Heart right ventricle (tissue), 16 donors: ENCODE measurements at regions not wholly inside any gene's neighbourhood (a gene's known extent, or its start where the extent isn't known, plus 50 kb on each side); places are given as distances from the start of the nearest gene placed in this dataset.

Experiments
- ATAC-seq, 8 donors: fragments of 200-7000 bp; cut with Tn5 transposase; one replicate each; pipeline ENCODE4 v1.9.1; 2020; ENCODE audit warnings: mild to moderate bottlenecking in 8 of 8, moderate library complexity in 8 of 8, moderate number of reproducible peaks in 1 of 8
- DNase-seq, 2 donors: peaks; one replicate each; pipeline ENCODE4 v3.0.0-alpha.2; 2020
- H3K27ac ChIP-seq, 10 donors: fragments of 200-600 bp; sonication (generic) in 2 of 10; one replicate each; pipeline versions ENCODE4 v1.5.0 to v1.8.0; 2020 to 2022; ENCODE audit warnings: mild to moderate bottlenecking in 3 of 10
- H3K27me3 ChIP-seq, 7 donors: fragments of 200-600 bp; one replicate each; pipeline ENCODE4 v1.8.0; 2021 to 2022; ENCODE audit warnings: mild to moderate bottlenecking in 2 of 7
- H3K36me3 ChIP-seq, 9 donors: fragments of 200-600 bp; sonication (generic) in 1 of 9; one replicate each; pipeline versions ENCODE4 v1.5.0 to v1.8.0; 2020 to 2022; ENCODE audit warnings: mild to moderate bottlenecking in 2 of 9
- H3K4me1 ChIP-seq, 9 donors: fragments of 200-600 bp; sonication (generic) in 1 of 9; one replicate each; pipeline versions ENCODE4 v1.5.0 to v1.8.0; 2020 to 2022; ENCODE audit warnings: mild to moderate bottlenecking in 4 of 9
- H3K4me3 ChIP-seq, 10 donors: fragments of 200-600 bp; sonication (generic) in 2 of 10; one replicate each; pipeline versions ENCODE4 v1.5.0 to v1.8.0; 2020 to 2022; ENCODE audit warnings: mild to moderate bottlenecking in 7 of 10, moderate library complexity in 2 of 10
- H3K9me3 ChIP-seq, 11 donors: fragments of 200-600 bp in 10 of 11; sonication (generic) in 2 of 11; one replicate each; pipeline versions ENCODE4 v1.5.0 to v1.8.0; 2013 to 2022; ENCODE audit warnings: mild to moderate bottlenecking in 2 of 11, control low read depth in 1 of 11, moderate library complexity in 1 of 11
- WGBS, 2 donors: extraction: QIAGEN DNeasy Blood & Tissue Kit; methylation state at CpG; one replicate each; pipeline ENCODE4 v1.1.7; 2013; ENCODE audit warnings: inconsistent platforms in 1 of 2; 5-methylcytosine and 5-hydroxymethylcytosine counted together
- intact Hi-C, 10 donors: fragments of 100-400 bp; cut with DNase I; formaldehyde crosslinking; loops; one replicate each; pipeline versions ENCODE4 v1.11.1 to v1.14.2; 2022
- TF ChIP-seq, protein P1 (sequence below), 9 donors: fragments of 200-600 bp; sonication (generic) in 2 of 9; IDR thresholded peaks; one replicate each; pipeline versions ENCODE4 v1.5.0 to v1.8.0; 2021 to 2022; ENCODE audit warnings: antibody characterized with exemption in 9 of 9, mild to moderate bottlenecking in 5 of 9, moderate library complexity in 1 of 9
- donor health status: Arrhythmogenic right ventricular cardiomyopathy.
- donor health status: ischemic (EF 13 %, LVEDD 7.1; RV severe dilation, severe dysfunction).
- donor health status: healthy with polysubstance abuse.
- donor health status: DM: no; HTN: yes; CAD: no.
- donor health status: DM: no; HTN: no; CAD: no.
- donor health status: ischemic (EF 25% LVEDD 6.9; RV normal size, moderate dysfunction).
- donor health status: ischemic (EF 25% LVEDD 5.7; RV mildly dilated, moderate dysfunction).
- donor health status: healthy.
- donor health status: DM: yes; HTN: yes; CAD: no.
- donor health status: Ischemic cardiomyopathy.
- donor health status: ischemic (EF 35%, LVEDD 5.7; RV mildly dilated, moderate dysfunction).
- donor health status: nonischemic (EF 11% LVEDD 7.7; RV severe dilation, severe dysfunction).
- donor health status: DM: yes; HTN: yes; CAD: no.
- donor health status: PGD.
- donor health status: ischemic (EF 29% LVEDD 5.4; RV normal size, mild dysfunction).
- donor health status: nonischemic (EF 23%, LVEDD 6.1; RV moderate dilation, normal function).

GRCh38 chr1:60982539-60982938 lies 99.8 kb upstream of the NFIA start:
- Histone ChIP-seq H3K27me3 (no peaks in the 10 kb centered on the region), H3K27ac (peak overlapping the region in 4 of 10 donors; percentile 75 to 84 (median 78)), H3K4me3 (no peak overlapping the region), H3K36me3 (no peaks in the 10 kb centered on the region), H3K4me1 (peaks cover 0 to 26% (median 11%) of the 10 kb centered on the region in 9 donors), H3K9me3 (no peaks in the 10 kb centered on the region)
- 73 to 76% methylated on average over 1 of the region's 1 CpG for WGBS, 2 donors
- TF ChIP-seq, protein P1, sequence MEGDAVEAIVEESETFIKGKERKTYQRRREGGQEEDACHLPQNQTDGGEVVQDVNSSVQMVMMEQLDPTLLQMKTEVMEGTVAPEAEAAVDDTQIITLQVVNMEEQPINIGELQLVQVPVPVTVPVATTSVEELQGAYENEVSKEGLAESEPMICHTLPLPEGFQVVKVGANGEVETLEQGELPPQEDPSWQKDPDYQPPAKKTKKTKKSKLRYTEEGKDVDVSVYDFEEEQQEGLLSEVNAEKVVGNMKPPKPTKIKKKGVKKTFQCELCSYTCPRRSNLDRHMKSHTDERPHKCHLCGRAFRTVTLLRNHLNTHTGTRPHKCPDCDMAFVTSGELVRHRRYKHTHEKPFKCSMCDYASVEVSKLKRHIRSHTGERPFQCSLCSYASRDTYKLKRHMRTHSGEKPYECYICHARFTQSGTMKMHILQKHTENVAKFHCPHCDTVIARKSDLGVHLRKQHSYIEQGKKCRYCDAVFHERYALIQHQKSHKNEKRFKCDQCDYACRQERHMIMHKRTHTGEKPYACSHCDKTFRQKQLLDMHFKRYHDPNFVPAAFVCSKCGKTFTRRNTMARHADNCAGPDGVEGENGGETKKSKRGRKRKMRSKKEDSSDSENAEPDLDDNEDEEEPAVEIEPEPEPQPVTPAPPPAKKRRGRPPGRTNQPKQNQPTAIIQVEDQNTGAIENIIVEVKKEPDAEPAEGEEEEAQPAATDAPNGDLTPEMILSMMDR (IDR thresholded peaks at IDR 0.05): no peak
- no peak for DNase-seq
- no peak for ATAC-seq
- intact Hi-C loops: loop anchor here in 1 of 10 donors (5.0 to 10.0 kb wide), 2 partner anchors 462 to 655 kb away; no protein-coding TSS in a partner anchor

- no peaks in the 10 kb centered on the region for H3K27me3 ChIP-seq
- DNase-seq: no peak
- H3K4me3 ChIP-seq: no peak overlapping the region
- no peaks in the 10 kb centered on the region for H3K36me3 ChIP-seq
- no peaks in the 10 kb centered on the region for H3K9me3 ChIP-seq
- peaks cover 0 to 26% (median 11%) of the 10 kb centered on the region in 9 donors for H3K4me1 ChIP-seq
- intact Hi-C loops: loop anchor here in 1 of 10 donors (5.0 to 10.0 kb wide), 2 partner anchors 463 to 656 kb away; no protein-coding TSS in a partner anchor
- TF ChIP-seq, protein P1 (IDR thresholded peaks at IDR 0.05): no peak
- H3K27ac ChIP-seq: no peak overlapping the region
- no peak for ATAC-seq
- 96 to 97% methylated on average over 1 of the region's 1 CpG for WGBS, 2 donors
These were observed 101.0 kb upstream of the NFIA start for GRCh38 chr1:60981357-60981756.

GRCh38 chr1:60978421-60979357 lies 103.7 kb upstream of the NFIA start:
- Histone ChIP-seq H3K36me3 (no peaks in the 10 kb centered on the region), H3K9me3 (no peaks in the 10 kb centered on the region), H3K4me1 (peaks cover 0 to 14% (median 6%) of the 10 kb centered on the region in 9 donors), H3K27me3 (no peaks in the 10 kb centered on the region), H3K4me3 (no peak overlapping the region), H3K27ac (no peak overlapping the region)
- ATAC-seq (peak in 4 of 8 donors; percentile 39 to 61 (median 43)), DNase-seq (peak in 1 of 2 donors; percentile 23)
- TF ChIP-seq, protein P1 (IDR thresholded peaks at IDR 0.05): peak in 8 of 9 donors; percentile 16 to 67 (median 53)
- intact Hi-C loops: loop anchor here in 9 of 10 donors (2.0 to 10.0 kb wide), 11 partner anchors 56 to 876 kb away; partner anchors contain the start of gene TM2D1 (in 1 of the 9)
- WGBS, 2 donors: 65 to 73% methylated on average over 4 of the region's 4 CpGs

DNA sequence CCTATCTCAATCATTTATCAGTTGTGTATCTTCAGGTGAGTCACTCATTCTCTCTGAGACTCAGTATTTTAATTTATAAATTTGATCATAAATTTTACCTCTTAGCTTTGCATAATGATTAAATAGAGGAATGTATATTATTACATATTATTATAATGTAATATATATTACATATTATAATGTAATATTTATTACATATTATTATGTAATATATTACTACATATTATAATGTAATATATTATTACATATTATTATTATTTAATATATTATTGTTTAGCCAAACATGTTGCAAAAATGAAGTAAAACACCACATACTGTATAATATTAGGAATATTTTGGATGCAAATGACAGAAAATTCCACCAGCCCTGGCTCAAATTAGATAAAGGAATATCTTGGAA lies 104.7 kb upstream of the NFIA start:
- DNase-seq (no peak), ATAC-seq (no peak)
- Histone ChIP-seq H3K4me1 (peaks cover 0 to 4% (median 0%) of the 10 kb centered on the region in 9 donors), H3K4me3 (no peak overlapping the region), H3K9me3 (no peaks in the 10 kb centered on the region), H3K27me3 (no peaks in the 10 kb centered on the region), H3K27ac (no peak overlapping the region), H3K36me3 (no peaks in the 10 kb centered on the region)
- TF ChIP-seq, protein P1 (IDR thresholded peaks at IDR 0.05): no peak
- intact Hi-C loops: loop anchor here in 9 of 10 donors (2.0 to 10.0 kb wide), 11 partner anchors 57 to 877 kb away; partner anchors contain the start of gene TM2D1 (in 1 of the 9)
